K562 (cell line): ENCODE measurements at regions not wholly inside any gene's neighbourhood (a gene's known extent, or its start where the extent isn't known, plus 50 kb on each side); places are given as distances from the start of the nearest gene placed in this dataset.

Experiments used
- ATAC-seq: fragments of 200-7000 bp; cut with Tn5 transposase; 3 replicates; pipeline ENCODE4 v1.9.1; 2020; ENCODE audit warnings: moderate library complexity
- BruUV-seq: library from RNA; stranded (reverse); fragments of 400-500 nt; replicated peaks from 2 replicates; lab custom pipeline; 2021; lab: Mats Ljungman, UMichigan
- CTCF ChIA-PET: fragments of 300-600 bp; formaldehyde crosslinking; extraction: SDS; loops from one replicate; lab custom pipeline; 2021; ENCODE audit warnings: low intra/inter-chr PET ratio; lab: Yijun Ruan, JAX
- POLR2A ChIA-PET: fragments of 300-600, 350-650 bp; sonication (Branson Sonifier 250); formaldehyde crosslinking; extraction: SDS; loops from one replicate; lab custom pipeline; 2021; ENCODE audit warnings: antibody characterized with exemption, inconsistent platforms; lab: Yijun Ruan, JAX
- DNase-seq, 4 experiments: peaks; one replicate each; pipeline versions ENCODE4 v3.0.0 to v3.0.0-alpha.2; 2011 to 2018; ENCODE audit warnings: low spot score in 3 of 4, mixed read lengths in 3 of 4; ENCODE audit errors: extremely low read depth in 1 of 4
- FAIRE-seq: peaks from 2 replicates; lab custom pipeline; 2011; peaks lifted over from hg19 to GRCh38; lab: Jason Lieb, UNC
- H2AFZ ChIP-seq: 2 replicates; pipeline ENCODE4 v1.6.0; 2011; ENCODE audit warnings: low read depth, low read length, control low read depth, inconsistent platforms
- H3K27ac ChIP-seq: fragments of 200-600 bp; 3 replicates; pipeline ENCODE4 v1.8.0; 2011; ENCODE audit warnings: low read depth, mild to moderate bottlenecking, control low read depth, inconsistent platforms, low read length, moderate library complexity, mixed read lengths; ENCODE audit errors: extremely low read depth
- H3K27me3 ChIP-seq, 2 experiments: fragments of 300-600 bp in 1 of 2; 2 replicates in 1 of 2; 3 replicates in 1 of 2; pipeline versions ENCODE4 v1.6.0 to v1.8.0; 2011; ENCODE audit warnings: inconsistent platforms in 2 of 2, low read length in 2 of 2, mild to moderate bottlenecking in 1 of 2, mixed read lengths in 1 of 2, moderate library complexity in 1 of 2; ENCODE audit not compliant: control insufficient read depth in 2 of 2, insufficient read depth in 2 of 2
- H3K36me3 ChIP-seq: fragments of 300-600 bp; 3 replicates; pipeline ENCODE4 v1.8.0; 2011; ENCODE audit warnings: mild to moderate bottlenecking, low read length, inconsistent platforms; ENCODE audit not compliant: control insufficient read depth, insufficient read depth
- H3K4me1 ChIP-seq, 2 experiments: fragments of 200-600 bp in 1 of 2; replicated peaks in 1 of 2; 2 replicates in 1 of 2; 3 replicates in 1 of 2; pipeline versions ENCODE4 v1.5.1 to v1.8.0; 2011; ENCODE audit warnings: inconsistent platforms in 2 of 2, low read length in 2 of 2, mild to moderate bottlenecking in 1 of 2, mixed read lengths in 1 of 2, moderate library complexity in 1 of 2; ENCODE audit not compliant: control insufficient read depth in 2 of 2, insufficient read depth in 2 of 2
- H3K4me2 ChIP-seq: 2 replicates; pipeline ENCODE4 v1.6.1; 2011; ENCODE audit warnings: low read length, control low read depth, inconsistent platforms, mixed read lengths; ENCODE audit not compliant: insufficient read depth
- H3K4me3 ChIP-seq: fragments of 200-600 bp; sonication (generic), shearing (Covaris generic); 2 replicates; pipeline ENCODE4 v1.5.1; 2016; ENCODE audit warnings: control low read depth, inconsistent platforms
- H3K79me2 ChIP-seq: fragments of 200-600 bp; 3 replicates; pipeline ENCODE4 v1.8.0; 2011; ENCODE audit warnings: low read length, inconsistent platforms; ENCODE audit not compliant: control insufficient read depth, insufficient read depth
- H3K9ac ChIP-seq, 2 experiments: 2 replicates each; pipeline versions ENCODE4 v1.6.0 to v1.6.1; 2011; ENCODE audit warnings: low read depth in 2 of 2, low read length in 2 of 2, control low read depth in 1 of 2, inconsistent platforms in 1 of 2, mild to moderate bottlenecking in 1 of 2, mixed read lengths in 1 of 2; ENCODE audit not compliant: insufficient read depth in 1 of 2
- H3K9me1 ChIP-seq: one replicate; pipeline ENCODE4 v1.6.0; 2011; ENCODE audit warnings: inconsistent platforms, mild to moderate bottlenecking, low read length, moderate library complexity; ENCODE audit not compliant: control insufficient read depth, insufficient read depth
- H3K9me3 ChIP-seq: replicated peaks from 2 replicates; pipeline ENCODE4 v1.5.1; 2011; ENCODE audit warnings: low read depth, low read length, inconsistent platforms; ENCODE audit not compliant: control insufficient read depth, insufficient read depth
- H4K20me1 ChIP-seq: replicated peaks from 2 replicates; pipeline ENCODE4 v1.6.1; 2011; ENCODE audit warnings: low read length, inconsistent platforms, mixed read lengths; ENCODE audit not compliant: control insufficient read depth, insufficient read depth
- ARID1B ChIP-seq: fragments of 450-650 bp; IDR thresholded peaks from 2 replicates; pipeline ENCODE4 v1.6.1; 2016; ENCODE audit warnings: antibody characterized with exemption, mild to moderate bottlenecking, inconsistent platforms
- CBX2 ChIP-seq: fragments of 200-600 bp; sonication (generic); IDR thresholded peaks from one replicate; pipeline ENCODE4 v1.6.1; 2012; ENCODE audit warnings: mild to moderate bottlenecking, low read length, inconsistent platforms; ENCODE audit not compliant: insufficient read depth, poor library complexity, severe bottlenecking
- FOXM1 ChIP-seq, 2 experiments: fragments of 450-650 bp in 1 of 2; sonication (generic) in 1 of 2; formaldehyde crosslinking in 1 of 2; IDR thresholded peaks; 2 replicates each; pipeline versions ENCODE4 v1.6.1 to v1.9.0; 2017 to 2022; ENCODE audit warnings: low read depth in 2 of 2, mild to moderate bottlenecking in 2 of 2, missing genetic modification reagents in 1 of 2, moderate library complexity in 1 of 2
- GABPA ChIP-seq: fragments of 200-800 bp; sonication (Bioruptor generic); conservative IDR thresholded peaks from 2 replicates; pipeline ENCODE4 v1.6.1; 2016; ENCODE audit warnings: low read depth, missing genetic modification characterization, missing compliant biosample characterization
- HDAC8 ChIP-seq: fragments of 450-650 bp; IDR thresholded peaks from 2 replicates; pipeline ENCODE4 v1.6.1; 2016; ENCODE audit warnings: mild to moderate bottlenecking, missing genetic modification characterization, moderate library complexity, missing compliant biosample characterization
- MLLT1 ChIP-seq, 2 experiments: fragments of 450-650 bp; IDR thresholded peaks; 2 replicates each; pipeline ENCODE4 v1.6.1; 2016
- POLR2G ChIP-seq: fragments of 200-400 bp; formaldehyde crosslinking; IDR thresholded peaks from 2 replicates; pipeline ENCODE4 v1.6.1; 2017; ENCODE audit warnings: low read depth, mild to moderate bottlenecking, antibody characterized with exemption, low read length, moderate library complexity
- RHOXF2B ChIP-seq: fragments of 250-450 bp; sonication (Bioruptor Pico); conservative IDR thresholded peaks from 2 replicates; pipeline ENCODE4 v1.5.1; 2021
- SPI1 ChIP-seq: IDR thresholded peaks from 2 replicates; pipeline ENCODE4 v1.6.1; 2011; ENCODE audit warnings: low read depth, low read length, control low read depth, borderline replicate concordance
- TAF1 ChIP-seq: IDR thresholded peaks from 2 replicates; pipeline ENCODE4 v1.6.1; 2011; ENCODE audit warnings: mild to moderate bottlenecking, low read length, moderate library complexity; ENCODE audit not compliant: insufficient read depth, control insufficient read depth, severe bottlenecking; ENCODE audit errors: extremely low read depth
- ZNF41 ChIP-seq: fragments of 250-450 bp; sonication (Bioruptor Pico); conservative IDR thresholded peaks from 2 replicates; pipeline ENCODE4 v1.4.0; 2020; ENCODE audit warnings: mild to moderate bottlenecking
- WGBS: fragments of 100-300 bp; shearing (Covaris generic); methylation state at CpG from one replicate; pipeline ENCODE4 v1.1.6; 2016; ENCODE audit warnings: low coverage, mixed read lengths; ENCODE audit not compliant: insufficient coverage; ENCODE audit errors: missing lambda C conversion rate; 5-methylcytosine and 5-hydroxymethylcytosine counted together
- in situ Hi-C: fragments of 300-500 bp; cut with MboI; formaldehyde crosslinking; loops from 4 replicates; pipeline ENCODE4 v1.15.0; 2018; ENCODE audit warnings: inconsistent platforms, mixed read lengths
- intact Hi-C: fragments of 100-400 bp; cut with micrococcal nuclease; formaldehyde crosslinking; loops from 2 replicates; pipeline ENCODE4 v1.14.2; 2022

- Histone ChIP-seq H3K27ac (no peak overlapping the region), H4K20me1 (no peaks in the 10 kb centered on the region), H3K9me1 (no peaks in the 10 kb centered on the region), H3K27me3 (no peaks in the 10 kb centered on the region), H3K9me3 (no peaks in the 10 kb centered on the region), H2AFZ (0 out of 2 replicates have a peak overlapping the region, but pooled peaks have one; percentile 14), H3K36me3 (no peaks in the 10 kb centered on the region), H3K9ac (no peak overlapping the region), H3K79me2 (no peaks in the 10 kb centered on the region)
- POLR2A ChIA-PET: interaction anchor here (0.7 to 1.0 kb wide), 2 partner anchors 28 to 68 kb away, joined by 3 read pairs; no protein-coding TSS in a partner anchor
- in situ Hi-C loops (no loop called here), intact Hi-C loops (no loop called here)
- no peak for DNase-seq
- CTCF ChIA-PET: no interaction called here
- no TSS peak for BruUV-seq
- no peak for FAIRE-seq
- no peak for ATAC-seq
- TF ChIP-seq ZNF41 (CRISPR knock-in tag) (no peak), GABPA (no peak), HDAC8 (no peak), MLLT1 (IDR thresholded peaks at IDR 0.05) (no peak), ARID1B (no peak), CBX2 (no peak), TAF1 (no peak), POLR2G (no peak), SPI1 (no peak), RHOXF2B (CRISPR knock-in tag) (no peak), FOXM1 (IDR thresholded peaks at IDR 0.05; ENCODE audit: low read depth) (no peak), FOXM1 (CRISPR knock-in tag; IDR thresholded peaks at IDR 0.05; ENCODE audit: low read depth) (no peak)
- TF ChIP-seq, all 486 proteins: peak for 0
- 13% methylated on average over 3 of the region's 3 CpGs for WGBS
- no peaks in the 10 kb centered on the region; a peak in 1 of 5 replicates for H3K4me1 ChIP-seq
- no peak overlapping the region for H3K4me3 ChIP-seq
- H3K4me2 ChIP-seq: no peak overlapping the region
Measured at GRCh38 chr5:89349246-89349980, 466.4 kb upstream of the MEF2C start.
